GM10248 (cell line): ENCODE measurements at regions not wholly inside any gene's neighbourhood (a gene's known extent, or its start where the extent isn't known, plus 50 kb on each side); places are given as distances from the start of the nearest gene placed in this dataset.
"Not testable (repeated sequence)": the region's sequence is repeated elsewhere in the genome, so short reads cannot be mapped to it uniquely, and the experiment has no call there.

Source experiments
- CTCF ChIA-PET: fragments of 300-600 bp; sonication (Branson Sonifier 250); formaldehyde crosslinking; extraction: SDS; loops from one replicate; lab custom pipeline; 2021; ENCODE audit warnings: antibody characterized with exemption; lab: Yijun Ruan, JAX
- POLR2A ChIA-PET: fragments of 350-650 bp; sonication (Branson Sonifier 250); formaldehyde crosslinking; extraction: SDS; loops from one replicate; lab custom pipeline; 2020; ENCODE audit warnings: antibody characterized with exemption; lab: Yijun Ruan, JAX
- DNase-seq: peaks from one replicate; pipeline ENCODE4 v3.0.0; 2012; ENCODE audit errors: extremely low spot score
- TF ChIP-seq, protein P1 (sequence below): IDR thresholded peaks from 2 replicates; pipeline ENCODE4 v1.5.1; 2012; ENCODE audit warnings: mild to moderate bottlenecking, low read depth; ENCODE audit errors: extremely low read depth, missing control alignments, control extremely low read depth

- no peak for DNase-seq
- TF ChIP-seq, protein P1, sequence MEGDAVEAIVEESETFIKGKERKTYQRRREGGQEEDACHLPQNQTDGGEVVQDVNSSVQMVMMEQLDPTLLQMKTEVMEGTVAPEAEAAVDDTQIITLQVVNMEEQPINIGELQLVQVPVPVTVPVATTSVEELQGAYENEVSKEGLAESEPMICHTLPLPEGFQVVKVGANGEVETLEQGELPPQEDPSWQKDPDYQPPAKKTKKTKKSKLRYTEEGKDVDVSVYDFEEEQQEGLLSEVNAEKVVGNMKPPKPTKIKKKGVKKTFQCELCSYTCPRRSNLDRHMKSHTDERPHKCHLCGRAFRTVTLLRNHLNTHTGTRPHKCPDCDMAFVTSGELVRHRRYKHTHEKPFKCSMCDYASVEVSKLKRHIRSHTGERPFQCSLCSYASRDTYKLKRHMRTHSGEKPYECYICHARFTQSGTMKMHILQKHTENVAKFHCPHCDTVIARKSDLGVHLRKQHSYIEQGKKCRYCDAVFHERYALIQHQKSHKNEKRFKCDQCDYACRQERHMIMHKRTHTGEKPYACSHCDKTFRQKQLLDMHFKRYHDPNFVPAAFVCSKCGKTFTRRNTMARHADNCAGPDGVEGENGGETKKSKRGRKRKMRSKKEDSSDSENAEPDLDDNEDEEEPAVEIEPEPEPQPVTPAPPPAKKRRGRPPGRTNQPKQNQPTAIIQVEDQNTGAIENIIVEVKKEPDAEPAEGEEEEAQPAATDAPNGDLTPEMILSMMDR, result no peak
Measured at GRCh38 chr7:125425506-125425905, 495.9 kb upstream of the POT1 start.

DNA sequence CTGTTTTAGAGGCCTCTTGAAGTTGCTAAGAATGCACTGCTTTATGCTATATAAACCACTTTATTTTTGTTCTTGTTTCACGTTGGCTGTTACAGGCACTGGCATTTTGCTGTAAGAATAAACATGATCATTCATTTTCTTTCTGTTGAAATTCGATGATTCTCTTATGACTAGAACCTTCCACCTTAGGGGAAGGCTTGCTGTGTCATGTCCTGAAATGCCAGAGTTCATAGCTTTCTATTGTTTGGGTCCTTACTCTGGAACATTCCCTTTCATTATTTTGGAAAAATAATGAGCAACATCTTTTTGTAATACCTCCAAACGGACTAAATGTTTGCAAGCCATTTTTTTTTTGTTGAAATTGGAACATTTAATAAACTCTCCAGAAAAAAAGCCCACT, 495.1 kb upstream of the POT1 start:
- DNase-seq, result no peak
- ChIA-PET CTCF (interaction anchor here (1.3 kb wide), 1 partner anchor 34 kb away, joined by 4 read pairs; no protein-coding TSS in a partner anchor), POLR2A (no interaction called here)
- TF ChIP-seq, protein P1, result no peak

More at GRCh38 chr7:125425506-125425905, 495.9 kb upstream of the POT1 start:
- ChIA-PET CTCF (interaction anchor here (1.3 kb wide), 1 partner anchor 35 kb away, joined by 4 read pairs; no protein-coding TSS in a partner anchor), POLR2A (no interaction called here)

- DNase-seq, result no peak
- TF ChIP-seq, protein P1, result no peak
- ChIA-PET POLR2A (no interaction called here), CTCF (no interaction called here)
Measured at GRCh38 chr7:125423458-125424155, 494.0 kb upstream of the POT1 start.

GRCh38 chr7:125421407-125421806, 491.8 kb upstream of the POT1 start:
- DNase-seq, POLR2A ChIA-PET: not testable (repeated sequence)
- CTCF ChIA-PET, result interaction anchor here (1.9 kb wide), 1 partner anchor 12 kb away, joined by 5 read pairs; no protein-coding TSS in a partner anchor

GRCh38 chr7:125412890-125413665, 483.5 kb upstream of the POT1 start:
- TF ChIP-seq, protein P1, result no peak
- DNase-seq, result no peak
- POLR2A ChIA-PET, result no interaction called here
- CTCF ChIA-PET, result no interaction called here

DNA sequence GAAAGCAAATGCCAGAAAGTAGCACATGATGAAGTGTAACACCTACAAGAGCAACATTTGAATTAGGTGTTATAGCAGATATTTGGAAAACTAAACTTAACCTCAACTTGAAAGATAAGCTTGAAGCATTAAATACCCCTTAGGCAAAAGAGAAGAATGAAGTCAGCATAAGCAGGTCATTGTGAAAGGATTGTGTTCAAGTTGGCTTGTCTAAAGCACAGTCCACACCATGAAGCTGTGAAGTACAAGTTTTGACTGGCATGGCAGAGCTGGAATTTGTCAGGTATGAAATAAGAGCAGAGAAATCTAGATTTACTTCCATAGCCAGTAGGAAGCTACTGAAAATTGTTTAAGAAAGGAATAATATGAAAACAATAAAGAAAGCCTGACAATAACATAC, 480.3 kb upstream of the POT1 start:
- no peak for DNase-seq
- TF ChIP-seq, protein P1, result no peak
- POLR2A ChIA-PET, result no interaction called here
- CTCF ChIA-PET, result interaction anchor here (1.5 kb wide), 1 partner anchor 12 kb away, joined by 5 read pairs; no protein-coding TSS in a partner anchor
